LHCN-M2 (cell line): ENCODE measurements at regions not wholly inside any gene's neighbourhood (a gene's known extent, or its start where the extent isn't known, plus 50 kb on each side); places are given as distances from the start of the nearest gene placed in this dataset.
A peak's percentile ranks its signal among the peaks of the same experiment; 100 is the strongest.
"Not testable (repeated sequence)": the region's sequence is repeated elsewhere in the genome, so short reads cannot be mapped to it uniquely, and the experiment has no call there.

Experiments
- DNase-seq: peaks from one replicate; pipeline ENCODE4 v3.0.0-alpha.2; 2012; ENCODE audit warnings: low read depth

DNA sequence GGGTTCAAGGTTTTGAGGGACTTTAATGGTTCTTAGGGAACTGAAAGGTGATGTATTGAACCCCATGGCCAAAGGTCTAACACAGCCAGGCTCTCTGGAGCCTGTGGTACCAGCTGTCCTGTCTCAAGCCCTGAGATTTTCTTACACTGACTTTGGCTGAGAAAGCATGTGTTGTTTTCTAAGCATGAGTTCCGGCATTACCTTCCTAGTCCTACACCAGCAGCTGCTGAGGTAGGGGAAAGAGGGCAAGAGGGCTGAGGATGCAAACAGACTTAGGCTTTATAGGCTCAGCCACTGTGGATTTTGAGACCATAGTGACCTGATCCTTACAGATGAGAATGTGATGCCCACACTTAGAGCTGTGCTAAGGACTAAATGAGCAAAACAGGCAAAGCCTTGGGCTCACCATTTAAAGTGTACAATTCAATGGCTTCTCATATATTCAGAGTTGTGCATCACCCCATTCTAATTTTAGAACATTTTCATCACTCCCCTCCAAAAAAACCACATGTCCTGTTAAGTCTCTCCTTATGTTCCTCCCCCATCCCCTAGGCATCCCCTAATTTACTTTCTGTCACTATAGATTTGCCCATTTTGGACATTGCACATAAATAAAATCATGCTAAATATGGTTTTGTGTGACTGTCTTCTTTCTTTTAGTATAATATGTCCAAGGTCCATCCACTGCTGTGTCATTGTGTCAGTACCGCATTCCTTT, 99.7 kb upstream of the OTOS start:
- DNase-seq, result no peak

DNA sequence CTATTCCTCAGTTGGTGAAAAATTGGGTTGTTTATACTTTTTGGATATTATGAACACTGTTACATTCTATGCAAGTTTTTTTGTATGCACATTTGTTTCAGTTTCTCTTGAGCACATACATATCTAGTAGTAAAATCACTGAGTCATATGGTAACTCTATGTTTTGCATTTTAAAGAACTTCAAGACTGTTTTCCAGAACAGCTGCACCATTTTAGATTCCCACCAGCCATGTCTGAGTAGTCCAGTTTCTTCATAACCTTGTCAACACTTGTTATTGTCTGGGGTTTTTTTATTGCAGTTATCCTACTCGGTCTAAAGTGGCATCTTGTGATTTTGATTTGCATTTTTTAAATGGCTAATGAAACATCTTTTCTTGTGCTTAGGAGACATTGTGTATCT, 100.3 kb upstream of the OTOS start:
- no peak for DNase-seq

DNA sequence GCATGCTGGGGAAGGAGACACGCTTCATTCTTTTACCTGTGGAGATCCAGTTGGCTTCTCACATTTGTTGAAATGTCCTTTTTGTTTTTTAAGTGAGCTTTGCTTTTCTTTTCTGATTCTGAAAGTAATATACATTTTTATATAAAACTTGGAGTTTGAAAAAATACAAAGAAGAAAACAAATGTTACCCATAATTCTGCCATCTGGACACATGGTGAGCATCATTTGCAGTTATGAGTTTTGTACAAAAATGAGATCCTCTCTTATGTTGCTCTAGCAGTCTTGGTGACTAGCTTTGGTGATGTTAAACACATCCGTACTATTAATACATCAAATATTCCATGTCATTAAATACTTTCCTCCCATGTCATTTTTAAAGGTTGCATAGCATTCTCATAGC, 101.1 kb upstream of the OTOS start:
- no peak for DNase-seq

DNA sequence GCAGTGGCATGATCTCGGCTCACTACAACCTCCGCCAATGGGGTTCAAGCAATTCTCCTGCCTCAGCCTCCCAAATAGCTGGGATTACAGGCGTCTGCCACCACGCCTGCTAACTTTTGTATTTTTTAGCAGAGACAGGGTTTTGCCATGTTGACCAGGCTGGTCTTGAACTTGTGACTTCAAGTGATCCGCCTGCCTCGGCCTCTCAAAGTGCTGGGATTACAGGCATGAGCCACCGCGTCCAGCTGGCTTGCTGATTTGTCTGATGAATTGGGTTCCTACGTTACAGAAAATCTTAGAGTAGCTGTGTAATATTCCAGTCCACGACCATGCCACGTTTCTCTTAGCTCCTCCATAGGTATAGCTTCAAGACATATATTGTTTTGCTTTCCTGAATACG, 102.6 kb upstream of the OTOS start:
- DNase-seq, result not testable (repeated sequence)

DNA sequence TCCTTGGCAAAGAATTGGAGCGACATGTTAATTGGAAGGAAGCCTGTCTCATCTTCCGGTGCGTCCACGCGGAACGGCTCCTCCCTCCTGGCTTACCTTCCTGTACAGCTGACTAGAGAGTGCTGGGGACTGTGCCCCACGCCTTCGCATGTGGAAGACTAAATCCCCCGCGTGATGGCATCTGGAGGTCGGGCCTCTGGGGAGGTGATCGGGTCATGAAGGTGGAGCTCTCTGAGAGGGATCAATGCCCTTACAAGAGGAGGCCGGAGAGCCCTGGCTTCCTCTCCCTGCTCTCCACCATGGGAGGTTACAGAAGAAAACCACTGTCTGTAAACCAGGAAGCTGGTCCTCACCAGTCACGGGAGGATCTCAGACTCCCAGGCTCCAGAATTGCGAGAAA, 104.1 kb upstream of the OTOS start:
- DNase-seq, result no peak

DNA sequence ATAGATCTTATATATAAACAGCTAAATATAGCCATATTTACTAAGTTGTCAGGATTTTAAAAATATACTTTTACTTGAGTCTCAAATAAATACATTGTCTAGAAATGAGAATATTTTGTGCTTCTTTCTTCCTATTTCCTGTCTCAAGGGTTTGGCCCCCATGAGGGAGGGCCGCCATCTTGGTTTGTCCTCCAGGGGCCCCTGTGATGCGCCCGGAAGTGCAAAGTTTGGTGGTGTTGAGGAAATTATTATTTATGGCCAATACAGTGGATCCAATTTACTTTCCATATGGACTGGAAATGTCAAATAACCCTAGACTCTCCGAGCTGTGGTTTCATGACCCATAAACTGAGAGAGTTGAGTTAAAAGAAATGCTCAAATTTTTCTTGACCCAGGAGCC, 104.7 kb upstream of the OTOS start:
- no peak for DNase-seq

DNA sequence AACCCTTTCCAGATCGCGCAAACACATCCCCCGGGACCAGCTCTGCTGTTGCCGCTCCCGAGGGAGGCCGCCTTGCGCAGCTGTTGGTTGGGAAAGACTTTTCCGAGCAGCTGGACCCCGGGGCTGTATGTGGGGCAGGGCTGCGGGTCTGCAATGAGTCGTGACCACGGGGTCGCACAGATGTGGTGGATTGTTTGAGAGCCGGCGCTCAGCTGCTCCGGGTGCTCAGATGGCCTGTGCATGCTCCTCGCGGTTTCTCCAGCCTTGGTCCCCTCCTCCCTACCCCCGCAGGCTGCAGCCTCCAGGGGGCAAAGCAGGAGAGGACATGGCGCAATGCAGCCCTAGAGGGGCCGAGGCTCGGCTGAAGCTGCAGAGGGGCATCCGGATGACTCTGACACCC, 105.2 kb upstream of the OTOS start:
- peak; percentile 79 for DNase-seq

DNA sequence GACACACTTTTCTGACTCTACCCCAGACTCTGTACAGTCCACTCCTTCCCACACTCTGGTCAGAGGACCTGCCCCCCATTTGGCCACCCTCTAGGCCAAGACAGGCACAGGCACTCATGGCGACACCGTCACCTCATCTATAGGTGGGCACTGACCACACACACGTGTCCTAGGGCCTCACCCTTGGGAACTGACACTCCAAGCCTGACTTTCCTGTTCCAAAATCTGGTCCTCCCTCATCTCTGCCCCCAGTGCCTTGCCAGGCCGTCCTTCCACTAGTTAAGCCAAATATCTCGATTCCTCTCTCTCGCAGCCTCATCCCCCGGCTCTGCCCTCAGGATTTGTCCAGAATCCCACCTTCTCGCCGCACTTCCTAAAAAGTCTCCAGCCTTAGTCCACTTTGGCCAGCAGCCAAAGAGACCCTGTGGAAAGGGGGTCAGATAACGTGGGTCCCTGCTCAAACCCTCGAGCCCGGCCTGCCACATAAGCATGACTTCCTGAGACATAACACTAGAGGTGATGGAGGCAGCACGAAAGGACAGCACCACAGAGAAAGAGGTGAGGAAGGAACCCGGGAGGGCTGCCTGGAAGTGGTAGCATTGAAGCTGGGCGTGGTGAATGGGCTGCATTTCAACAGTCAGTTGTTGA, 105.8 kb upstream of the OTOS start:
- DNase-seq, result no peak

DNA sequence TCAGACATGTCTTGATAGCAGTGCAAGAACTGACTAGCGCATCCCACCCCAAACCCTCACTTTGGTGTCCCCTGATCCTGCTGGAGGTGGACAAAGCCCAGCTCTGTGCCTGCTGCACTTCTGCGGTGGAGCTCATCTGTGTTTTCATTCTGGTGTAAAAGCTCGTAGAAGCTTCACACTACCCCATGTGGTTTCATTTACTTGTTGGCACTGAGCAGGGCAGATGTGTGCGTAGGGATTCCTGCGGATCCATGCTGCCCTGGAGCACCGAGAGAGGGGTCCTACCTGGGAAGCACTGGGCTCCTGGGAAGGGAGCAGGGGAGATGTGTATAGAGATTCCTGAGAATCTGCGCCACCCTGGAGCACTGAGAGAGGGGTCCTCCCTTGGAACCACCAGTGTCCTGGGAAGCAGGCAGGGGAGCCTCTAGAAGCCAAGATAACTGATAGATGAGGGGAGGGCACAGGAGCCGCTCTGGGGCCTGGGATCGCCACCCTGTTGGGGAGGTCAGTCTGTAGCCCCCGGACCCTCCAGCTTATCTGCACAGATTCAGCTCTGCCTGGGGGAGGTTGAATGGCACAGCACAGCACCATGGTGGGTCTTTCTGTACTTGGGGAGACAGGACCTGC, 106.9 kb upstream of the OTOS start:
- no peak for DNase-seq

DNA sequence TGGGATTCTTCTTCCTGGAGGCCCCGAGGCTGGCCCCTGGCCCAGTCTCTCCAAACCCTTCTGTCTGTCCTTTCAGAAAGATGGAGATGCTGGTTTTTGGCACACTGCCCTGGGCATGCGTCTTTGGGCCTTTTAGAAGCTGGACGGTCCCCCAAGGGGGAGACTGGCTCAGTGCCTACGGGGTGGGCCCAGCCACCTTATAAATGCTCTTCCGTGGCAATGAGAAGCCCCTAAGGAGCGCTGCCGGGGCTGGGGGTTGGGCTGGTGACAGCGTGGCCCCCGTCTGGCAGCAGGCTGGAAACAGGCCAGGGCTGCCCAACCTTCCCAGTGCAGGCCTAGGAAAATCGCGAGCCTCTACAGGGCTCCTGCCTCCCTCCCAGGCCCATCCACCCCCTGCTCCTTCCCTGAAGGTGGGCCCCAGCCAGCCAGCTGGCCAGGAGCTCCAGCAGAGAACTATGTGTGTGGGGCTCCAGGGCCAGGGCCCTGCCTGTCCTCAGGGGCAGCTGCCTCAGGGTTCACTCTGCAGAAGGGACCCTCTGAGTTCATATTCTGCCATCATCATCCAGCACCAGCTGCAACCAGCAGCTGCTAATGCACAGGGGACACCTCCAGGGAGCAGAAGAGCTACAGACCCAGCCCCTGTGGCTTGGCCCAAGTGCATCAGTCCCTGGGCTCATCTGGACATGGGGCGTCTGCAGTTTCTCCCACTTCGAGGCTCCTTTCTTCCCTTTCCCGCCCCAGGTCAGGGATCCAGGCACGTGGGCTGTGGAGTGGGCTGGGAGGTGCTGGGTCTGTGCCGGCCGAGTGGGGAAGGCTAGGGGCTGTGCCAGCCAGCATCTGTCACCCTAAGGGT, 107.6 kb upstream of the OTOS start:
- DNase-seq, result no peak

DNA sequence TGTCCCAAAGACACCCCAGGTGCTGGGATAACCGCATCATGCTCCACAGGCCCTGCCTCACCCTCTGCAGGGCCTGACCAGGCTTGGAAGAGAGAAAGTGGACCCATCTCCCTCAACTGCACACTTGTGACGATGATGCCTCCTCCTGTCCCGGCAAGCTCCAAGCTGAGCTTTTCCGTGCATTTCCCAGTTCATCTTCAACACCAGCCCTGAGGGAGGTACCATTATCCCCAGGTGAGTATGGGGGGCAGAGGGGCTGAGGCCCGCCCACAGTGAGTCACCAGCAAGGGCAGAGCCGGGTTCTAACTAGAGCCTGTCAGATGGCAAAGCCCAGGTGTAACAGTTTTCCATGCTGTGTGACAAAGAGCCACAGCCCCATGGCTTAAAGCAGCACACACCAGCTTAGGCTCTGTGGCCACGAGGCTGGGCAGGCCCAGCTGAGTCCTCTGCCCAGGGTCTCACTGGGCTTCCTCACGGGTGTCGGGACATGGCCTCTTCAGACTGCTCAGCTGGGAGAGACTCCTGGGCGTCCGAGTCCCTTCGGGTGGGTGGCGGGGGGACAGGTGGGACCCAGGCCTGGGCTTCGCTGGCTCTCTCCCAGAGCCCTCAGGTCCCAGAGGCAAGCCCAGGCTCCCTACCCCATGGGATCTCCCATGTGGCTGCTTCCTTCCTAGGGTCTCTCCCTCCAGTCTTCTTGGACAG, 108.4 kb upstream of the OTOS start:
- DNase-seq, result no peak

DNA sequence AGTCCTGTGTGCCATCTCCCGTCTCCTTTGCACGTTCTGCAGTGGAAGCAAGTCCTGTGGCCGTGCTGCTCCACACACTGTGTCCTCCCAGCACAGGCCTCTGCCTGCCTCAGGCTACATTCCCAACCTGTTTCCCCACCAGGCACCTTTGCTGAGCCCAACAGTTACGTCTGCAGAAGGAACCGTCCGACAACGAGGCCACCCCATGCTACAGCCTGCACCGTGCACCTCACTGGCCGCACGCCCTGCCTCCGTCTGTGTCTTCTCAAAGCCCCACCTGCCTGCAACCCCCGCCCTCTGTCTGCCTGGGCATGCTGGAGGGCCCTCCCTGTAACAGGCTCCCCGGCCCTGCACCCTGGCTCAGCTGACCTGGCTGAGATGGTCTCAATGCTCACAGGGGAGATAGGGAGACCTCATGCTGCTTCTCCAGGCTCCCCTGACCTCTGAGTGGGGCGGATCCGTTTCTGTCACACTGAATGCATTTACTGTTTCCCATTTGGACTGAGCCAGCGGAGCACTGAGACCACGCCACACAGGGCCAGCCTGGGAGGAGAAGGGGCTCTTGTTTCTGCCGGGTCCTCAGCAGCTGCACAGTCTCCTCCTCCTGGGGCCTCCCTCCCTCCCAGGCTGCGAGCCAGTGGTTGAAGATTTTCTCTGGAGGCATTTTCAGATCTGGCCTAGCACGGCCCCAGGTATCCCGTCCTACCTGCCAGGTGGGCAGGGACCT, 109.1 kb upstream of the OTOS start:
- DNase-seq, result no peak

DNA sequence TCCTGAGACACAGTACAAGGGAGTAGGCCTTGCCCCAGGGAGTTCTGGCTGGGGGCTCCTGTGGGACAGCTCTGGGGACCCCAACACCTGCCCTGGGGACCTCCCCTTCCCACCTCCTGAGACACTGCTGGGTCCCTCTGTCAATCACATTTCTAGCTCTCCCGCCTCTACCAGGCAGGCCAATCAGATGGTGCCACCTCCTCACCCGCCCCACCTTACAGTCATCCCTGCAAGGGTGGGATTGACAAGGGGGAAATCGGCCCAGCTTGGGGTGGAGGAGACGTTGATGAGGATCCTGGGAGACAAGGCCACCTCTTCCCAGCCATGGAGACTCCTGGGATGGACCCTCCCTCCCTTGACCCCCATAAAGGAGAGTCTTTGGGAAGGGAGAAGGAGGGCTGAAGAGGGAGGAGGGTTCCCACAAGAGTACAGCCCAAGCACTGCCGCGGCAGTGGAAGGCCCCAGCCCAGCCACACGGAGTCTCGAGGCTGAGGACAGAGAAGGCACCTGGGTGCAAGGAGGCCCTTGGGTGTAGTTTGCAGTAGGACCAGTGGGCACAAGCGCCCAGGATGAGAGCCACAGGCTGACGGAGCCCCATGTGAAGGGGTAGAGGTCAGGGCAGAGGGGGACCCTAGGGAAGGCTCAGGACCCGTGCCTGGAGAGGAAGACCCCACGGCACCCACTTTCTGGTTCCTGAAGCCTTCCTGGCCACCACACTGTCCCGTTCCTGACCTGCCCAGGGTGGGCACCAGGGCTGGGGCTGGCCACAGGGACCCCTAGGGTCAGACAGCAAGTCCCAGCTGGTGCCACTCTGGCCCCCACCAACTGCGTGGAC, 109.9 kb upstream of the OTOS start:
- no peak for DNase-seq

DNA sequence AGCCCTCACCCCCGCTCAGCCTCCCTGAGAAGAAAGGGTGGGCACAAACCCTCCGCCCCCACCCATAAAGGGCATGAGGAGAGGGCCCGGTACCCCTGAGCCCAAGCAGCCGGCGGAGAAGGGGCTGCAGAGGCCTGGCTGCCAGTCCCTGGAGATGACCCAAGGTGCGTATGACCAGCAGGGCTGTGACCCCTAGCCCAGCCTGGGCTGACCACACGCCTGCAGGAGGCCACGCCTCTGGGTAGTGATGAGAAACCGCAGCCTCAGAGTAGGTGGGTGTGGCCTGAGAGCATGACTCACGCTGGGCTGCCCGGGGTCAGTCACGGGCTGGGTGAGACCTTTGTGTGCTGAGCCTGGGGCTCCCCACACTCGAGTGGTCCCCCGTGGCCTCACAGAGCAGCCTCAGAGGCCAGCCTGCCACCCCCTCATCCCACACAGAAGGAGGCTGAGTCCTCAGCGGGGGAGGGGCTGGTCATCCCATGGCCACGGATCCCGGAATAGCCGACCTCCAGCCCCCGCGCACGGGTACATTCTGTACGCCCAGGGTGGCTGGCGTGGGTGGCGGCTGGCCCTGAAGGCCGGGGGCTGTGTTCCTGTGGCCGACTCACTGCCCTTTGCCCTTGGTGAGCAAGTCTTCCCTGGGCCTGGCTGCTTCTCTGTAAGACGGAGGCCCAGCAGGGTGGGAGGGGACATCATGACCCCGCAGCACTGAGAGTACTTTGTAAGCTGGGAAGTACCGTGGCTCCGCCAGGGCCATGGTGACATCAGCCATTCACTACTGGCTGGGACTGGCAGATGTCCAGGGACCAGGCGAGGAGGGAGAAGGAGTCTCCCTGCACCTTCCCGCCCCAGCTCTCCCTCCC, 110.8 kb upstream of the OTOS start:
- DNase-seq, result peak; percentile 94

DNA sequence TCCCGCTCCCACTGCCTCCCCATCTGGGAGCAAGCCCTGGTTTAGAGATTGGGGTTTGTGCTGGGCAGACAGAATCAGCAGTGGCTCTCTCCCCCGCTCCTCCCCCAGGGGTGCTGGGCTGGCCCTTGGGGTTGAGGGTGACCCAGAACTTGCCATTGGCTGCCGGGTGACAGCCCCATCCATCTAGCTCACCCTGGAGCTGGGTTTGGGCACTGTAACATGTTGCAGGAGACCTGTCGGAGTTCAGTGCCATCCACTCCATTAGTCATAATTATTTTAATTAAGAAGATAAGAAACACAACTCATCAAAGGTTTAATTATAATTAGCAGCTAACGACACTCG, 111.4 kb upstream of the OTOS start:
- DNase-seq, result no peak

DNA sequence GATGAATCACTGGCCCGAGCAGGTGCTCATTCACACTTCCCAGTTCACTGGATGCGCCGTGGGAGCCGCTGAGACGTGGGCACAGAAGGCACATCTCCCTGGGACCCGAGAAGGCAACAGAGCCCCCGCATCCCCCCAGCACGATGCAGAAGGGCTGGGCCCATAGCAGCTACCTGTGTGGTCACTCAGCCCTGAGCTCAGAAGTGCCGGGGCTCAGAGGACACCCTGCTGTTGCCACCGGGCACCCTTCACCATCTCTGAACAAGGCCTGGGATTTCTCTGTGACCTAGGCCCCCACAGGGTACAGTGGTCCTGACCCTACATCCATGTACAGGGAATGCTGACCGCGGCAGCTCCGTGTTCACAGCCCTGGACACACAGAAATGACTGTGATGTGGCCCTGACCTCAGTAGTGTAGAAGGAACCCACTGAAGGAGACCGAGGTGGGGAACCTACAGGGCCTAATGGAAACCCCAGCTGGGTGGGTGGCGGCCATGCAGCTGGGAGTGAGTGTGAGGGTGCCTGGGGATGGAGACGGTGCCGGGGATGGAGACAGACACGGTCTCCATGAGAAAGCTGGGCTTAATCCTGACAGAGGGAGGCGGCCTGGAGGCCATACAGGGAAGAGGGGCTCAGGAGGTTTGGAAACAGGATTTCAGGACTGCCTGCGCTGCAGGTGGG, 111.9 kb upstream of the OTOS start:
- DNase-seq, result no peak

DNA sequence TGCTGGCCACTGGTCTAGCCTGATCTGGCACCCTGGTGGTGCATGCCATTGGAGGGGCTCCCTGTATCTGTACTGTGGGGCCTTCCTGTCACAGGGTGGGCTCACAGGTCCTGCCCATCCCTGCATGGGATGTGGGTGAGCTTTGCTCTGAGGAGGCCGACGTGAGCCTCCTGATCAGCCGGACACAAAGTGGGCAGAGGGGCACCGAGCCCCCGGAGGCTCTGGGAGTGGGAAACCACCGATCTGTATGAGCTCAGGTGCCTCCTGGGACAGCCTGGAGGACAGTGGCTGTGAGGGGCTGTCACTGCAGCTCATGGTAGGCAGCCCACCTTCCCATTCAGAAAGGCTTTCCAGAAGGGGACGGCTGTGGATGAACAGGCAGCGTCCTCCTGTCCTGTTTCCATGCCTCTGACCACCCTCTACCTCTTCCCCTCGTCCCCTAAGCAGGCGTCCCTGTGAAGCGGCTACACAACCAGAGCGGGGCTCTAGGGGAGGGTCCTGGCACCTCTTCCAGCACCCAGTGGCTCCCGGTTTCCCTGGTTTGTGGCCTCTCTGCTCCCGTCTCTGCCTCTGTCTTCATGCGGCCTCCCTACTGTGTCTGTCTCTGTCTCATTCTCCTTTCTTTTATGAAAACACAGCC, 112.5 kb upstream of the OTOS start:
- no peak for DNase-seq

DNA sequence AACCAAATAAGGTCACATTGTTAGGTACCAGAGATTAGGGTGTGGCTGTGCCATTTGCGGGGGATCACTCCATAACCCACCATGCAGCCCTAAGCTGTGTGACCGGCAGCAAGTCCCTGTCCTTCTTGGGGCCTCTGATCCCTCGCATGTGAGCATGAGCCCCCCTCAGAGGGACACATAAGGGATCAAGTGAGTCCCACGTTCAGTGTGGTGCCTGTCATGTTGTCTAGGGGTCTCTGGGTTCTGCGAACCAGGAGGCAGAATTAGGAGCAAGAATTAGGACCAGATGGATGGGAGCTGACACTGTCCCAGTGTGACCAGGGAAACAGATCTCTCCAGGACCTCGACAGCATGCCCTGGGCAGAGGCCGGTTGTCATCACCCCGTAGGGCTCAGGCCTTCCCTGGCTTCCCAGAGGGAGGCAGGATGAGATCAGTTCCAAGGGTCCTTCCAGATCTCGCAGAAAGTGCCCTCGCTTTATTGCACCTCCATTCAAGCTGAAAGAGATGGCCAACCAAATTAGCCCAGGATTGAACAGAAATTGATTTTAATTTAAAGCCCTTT, 113.2 kb upstream of the OTOS start:
- DNase-seq, result no peak
